ENCODE measurements at regions not wholly inside any gene's neighbourhood (a gene's known extent, or its start where the extent isn't known, plus 50 kb on each side); places are given as distances from the start of the nearest gene placed in this dataset.
A peak's percentile ranks its signal among the peaks of the same experiment; 100 is the strongest.

- H3K4me3 ChIP-seq (ENCODE audit: extremely low read depth in 1 of 4, insufficient read depth in 2 of 4, low read depth in 3 of 4, low read length in 4 of 4): no peak overlapping the region
- H3K27me3 ChIP-seq (replicated peaks in 1 of 4; ENCODE audit: control insufficient read depth in 3 of 4, extremely low read depth in 1 of 4, insufficient read depth in 3 of 4, low read length in 3 of 4): no peaks in the 10 kb centered on the region
- H2BK20ac ChIP-seq (ENCODE audit: low read length): no peak overlapping the region
- 75% methylated on average over 3 of the region's 3 CpGs; no CpG with 5 or more reads in 1 of the 2 experiments for WGBS, 2 experiments (ENCODE audit: extremely low coverage in 1 of 2, insufficient coverage in 1 of 2, insufficient read length in 1 of 2, insufficient replicate concordance in 2 of 2, low coverage in 1 of 2, low lambda C conversion rate in 2 of 2, missing lambda C conversion rate in 1 of 2)
- no peaks in the 10 kb centered on the region for H4K20me1 ChIP-seq (replicated peaks in 1 of 2; ENCODE audit: control insufficient read depth in 1 of 2, insufficient read depth in 2 of 2, low read length in 2 of 2)
- no peak overlapping the region for H2AK5ac ChIP-seq (ENCODE audit: low read depth, low read length)
- DNase-seq (ENCODE audit: low read depth in 1 of 2, low spot score in 2 of 2) (no peak), FAIRE-seq (no peak)
- ChIA-PET POLR2A (ENCODE audit: partially characterized antibody) (interaction anchor here (0.6 kb wide), 1 partner anchor 20 kb away, joined by 4 read pairs; no protein-coding TSS in a partner anchor), CTCF (ENCODE audit: partially characterized antibody) (interaction anchor here (0.8 to 1.7 kb wide), 8 partner anchors 8 to 321 kb away, joined by 3 to 5 read pairs (median 4); no protein-coding TSS in a partner anchor)
- H3K4me1 ChIP-seq (replicated peaks in 1 of 4; ENCODE audit: control insufficient read depth in 3 of 4, insufficient read depth in 4 of 4, low read length in 3 of 4): no peaks in the 10 kb centered on the region
- no peaks in the 10 kb centered on the region for H3K36me3 ChIP-seq (ENCODE audit: control insufficient read depth in 2 of 4, insufficient read depth in 4 of 4, low read length in 3 of 4)
- H3K27ac ChIP-seq (ENCODE audit: low read depth, low read length): no peak overlapping the region
- H3K9ac ChIP-seq (replicated peaks in 1 of 4; ENCODE audit: extremely low read depth in 1 of 4, low read depth in 3 of 4, low read length in 3 of 4): no peak overlapping the region
- no peak overlapping the region for H4K5ac ChIP-seq (ENCODE audit: insufficient read length, low read depth, low read length)
- no peak overlapping the region for H3K14ac ChIP-seq (ENCODE audit: insufficient read length)
- H3K23me2 ChIP-seq (ENCODE audit: low read depth, low read length): no peaks in the 10 kb centered on the region
- no peak overlapping the region for H3K4ac ChIP-seq (replicated peaks; ENCODE audit: insufficient read length, low read depth, low read length)
- H4K91ac ChIP-seq (replicated peaks; ENCODE audit: insufficient read length, low read length): no peak overlapping the region
- no peak overlapping the region for H2BK12ac ChIP-seq (ENCODE audit: low read depth, low read length)
- H3K79me1 ChIP-seq (ENCODE audit: low read depth, low read length): no peaks in the 10 kb centered on the region
- H4K8ac ChIP-seq (ENCODE audit: extremely low read depth, insufficient read depth, low read length): no peak overlapping the region
- H3K56ac ChIP-seq (replicated peaks; ENCODE audit: insufficient read length, low read depth, low read length): no peak overlapping the region
- H3K4me2 ChIP-seq (ENCODE audit: insufficient read depth in 1 of 2, low read depth in 2 of 2, low read length in 2 of 2): no peak overlapping the region
- H2BK15ac ChIP-seq (ENCODE audit: low read length): no peak overlapping the region
- no peak overlapping the region for H3K18ac ChIP-seq (ENCODE audit: extremely low read depth, low read length)
- no peaks in the 10 kb centered on the region for H3K9me3 ChIP-seq (ENCODE audit: insufficient read depth in 2 of 2, low read depth in 1 of 2, low read length in 1 of 2)
- H2BK5ac ChIP-seq (ENCODE audit: low read depth, low read length): no peak overlapping the region
- no peak overlapping the region for H2AFZ ChIP-seq (ENCODE audit: low read length)
- H2BK120ac ChIP-seq (replicated peaks; ENCODE audit: low read depth, low read length): no peak overlapping the region
- TF ChIP-seq CTCF (IDR thresholded peaks at IDR 0.05; ENCODE audit: control extremely low read depth in 1 of 3, insufficient read depth in 1 of 3, low read depth in 1 of 3, low read length in 3 of 3) (peak in 1 of 3 experiments; percentile 13; a peak in 1 of 4 replicates), GABPA (IDR thresholded peaks at IDR 0.05; ENCODE audit: borderline replicate concordance, insufficient read depth, low read length) (no peak), RAD21 (IDR thresholded peaks at IDR 0.05 in 1 of 2, conservative IDR thresholded peaks at IDR 0.05 in 1 of 2; ENCODE audit: low read depth in 2 of 2, low read length in 2 of 2) (peak in 1 of 2 experiments; percentile 18; a peak in 2 of 4 replicates)
- no peaks in the 10 kb centered on the region for H3K79me2 ChIP-seq (ENCODE audit: control insufficient read depth in 1 of 2, insufficient read depth in 2 of 2, low read length in 2 of 2)
- H3K23ac ChIP-seq (ENCODE audit: insufficient read length): no peak overlapping the region
These were observed 266.7 kb upstream of the B3GAT1 start for GRCh38 chr11:134678744-134679143.
